ENCODE measurements at regions not wholly inside any gene's neighbourhood (a gene's known extent, or its start where the extent isn't known, plus 50 kb on each side); places are given as distances from the start of the nearest gene placed in this dataset.
"Not testable (repeated sequence)": the region's sequence is repeated elsewhere in the genome, so short reads cannot be mapped to it uniquely, and the experiment has no call there.

DNA sequence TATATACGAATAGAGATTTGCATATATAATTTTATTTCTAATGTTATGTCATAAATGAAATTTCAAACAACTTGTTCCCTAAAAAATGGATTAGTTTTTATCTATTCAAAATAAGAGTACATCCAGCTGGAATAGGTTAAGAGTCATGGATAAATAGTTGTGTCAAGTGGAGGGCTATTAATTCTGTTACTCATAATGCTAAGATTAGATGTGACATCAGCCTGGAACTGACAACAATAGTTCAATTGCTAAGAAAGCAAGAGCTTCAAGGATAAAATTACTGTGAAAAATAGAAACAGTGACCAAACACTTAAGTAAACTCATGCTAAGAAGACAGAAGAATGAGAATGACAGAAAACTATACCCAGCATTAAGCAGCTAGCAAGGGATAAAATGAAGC is 92.2 kb upstream of the CDH9 start:
- DNase-seq: no peak

GRCh38 chr5:27129926-27130325 is 91.5 kb upstream of the CDH9 start:
- DNase-seq: no peak

GRCh38 chr5:27125856-27126255 is 87.5 kb upstream of the CDH9 start:
- DNase-seq: no peak

- DNase-seq: no peak
These were observed 86.2 kb upstream of the CDH9 start for GRCh38 chr5:27124590-27124989.

- not testable (repeated sequence) for DNase-seq
These were observed 81.4 kb upstream of the CDH9 start for GRCh38 chr5:27119736-27120321.

DNA sequence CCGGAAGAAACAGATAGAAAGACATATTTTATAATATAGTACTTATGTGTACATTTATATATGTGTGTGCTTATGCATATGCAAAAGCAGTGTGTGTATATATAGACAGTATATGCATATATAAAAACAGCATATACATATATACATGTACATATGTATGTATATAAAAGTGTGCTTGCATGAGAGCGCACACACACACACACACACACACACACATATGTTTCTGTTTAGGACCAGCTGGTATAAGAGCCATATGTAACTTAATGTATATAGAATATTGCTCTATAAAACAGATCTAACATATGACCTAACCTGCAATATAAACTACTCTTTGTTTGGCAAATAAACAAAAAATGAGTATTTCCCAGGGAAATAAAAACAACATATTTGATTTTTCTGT is 65.1 kb upstream of the CDH9 start:
- DNase-seq: no peak

- DNase-seq: not testable (repeated sequence)
These were observed 57.4 kb upstream of the CDH9 start for GRCh38 chr5:27095761-27096160.

DNA sequence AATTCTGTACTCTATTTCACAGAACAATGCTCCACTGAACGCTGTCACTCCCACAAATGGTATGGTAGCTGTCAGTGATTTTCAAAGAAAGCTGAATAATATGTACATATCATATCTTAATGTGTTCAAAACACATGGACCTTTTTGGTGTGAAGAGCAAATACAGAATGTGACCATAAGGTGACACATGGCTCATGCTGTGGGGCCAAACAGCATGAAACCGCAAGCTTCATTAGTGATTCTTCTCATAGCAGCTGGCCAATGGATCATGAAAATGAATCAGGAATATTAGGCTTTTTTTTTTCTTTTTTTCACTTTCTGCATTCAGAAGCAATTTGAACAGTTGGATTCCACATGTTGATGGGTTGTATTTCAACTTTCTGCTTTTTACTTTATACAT is 54.9 kb upstream of the CDH9 start:
- DNase-seq: no peak

DNA sequence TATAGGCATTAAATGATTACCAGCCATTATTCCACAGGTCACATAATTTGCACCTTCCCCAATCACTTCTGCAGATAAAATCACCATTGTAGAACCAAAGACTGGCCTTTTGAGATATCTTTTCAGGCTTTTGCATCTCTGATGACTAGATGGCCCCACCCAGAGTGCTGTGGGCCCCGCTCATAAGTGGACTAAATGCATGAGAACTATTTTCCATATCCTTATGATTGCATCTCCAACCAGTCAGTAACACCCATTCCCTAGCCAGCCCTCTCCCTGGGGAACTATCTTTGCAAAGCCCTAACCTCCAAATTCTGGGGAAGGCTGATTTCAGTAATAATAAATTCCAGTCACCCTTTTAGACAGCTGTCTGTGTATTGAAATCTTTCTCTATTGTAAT is 53.5 kb upstream of the CDH9 start:
- DNase-seq: no peak

- not testable (repeated sequence) for DNase-seq
These were observed 50.4 kb upstream of the CDH9 start for GRCh38 chr5:27088822-27089221.

Measured in CD4-positive, alpha-beta T cell treated with Interleukin-17A for 1 hour (primary cell).